HG02970 (cell line): ENCODE measurements at regions not wholly inside any gene's neighbourhood (a gene's known extent, or its start where the extent isn't known, plus 50 kb on each side); places are given as distances from the start of the nearest gene placed in this dataset.
"Not testable (repeated sequence)": the region's sequence is repeated elsewhere in the genome, so short reads cannot be mapped to it uniquely, and the experiment has no call there.

ENCODE experiments used
- ATAC-seq: cut with Tn5 transposase; IDR thresholded peaks from one replicate; pipeline ENCODE4 v1.9.1; 2021; ENCODE audit warnings: mild to moderate bottlenecking, moderate library complexity, moderate number of reproducible peaks; ENCODE audit not compliant: unreplicated experiment, low FRiP score

DNA sequence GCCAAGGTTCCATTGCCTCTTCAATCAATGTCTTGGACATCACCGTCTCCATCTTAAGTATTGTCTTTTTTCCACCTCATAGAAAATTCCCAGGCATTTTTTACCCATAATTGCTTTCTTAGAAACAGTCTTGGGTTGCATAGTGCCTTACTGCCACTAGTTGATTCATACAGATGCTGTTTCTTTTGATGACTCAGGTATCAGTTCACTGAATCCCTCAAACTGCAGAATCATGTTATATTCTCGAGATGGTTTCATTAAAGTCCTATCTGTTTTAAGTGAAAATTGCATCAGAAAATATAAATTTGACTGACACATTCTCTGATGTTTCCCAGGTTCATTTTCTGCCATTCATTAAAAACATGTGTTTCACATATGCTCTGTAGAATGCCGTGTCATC, 1489.1 kb downstream of the BRINP3 start:
- ATAC-seq: no peak

GRCh38 chr1:188991221-188991930, 1486.3 kb downstream of the BRINP3 start:
- ATAC-seq: no peak

- no peak for ATAC-seq
Observed at GRCh38 chr1:189007824-189008223, 1469.8 kb downstream of the BRINP3 start.

GRCh38 chr1:189021577-189021976, 1456.1 kb downstream of the BRINP3 start:
- no peak for ATAC-seq

GRCh38 chr1:189022015-189022414, 1455.6 kb downstream of the BRINP3 start:
- no peak for ATAC-seq

DNA sequence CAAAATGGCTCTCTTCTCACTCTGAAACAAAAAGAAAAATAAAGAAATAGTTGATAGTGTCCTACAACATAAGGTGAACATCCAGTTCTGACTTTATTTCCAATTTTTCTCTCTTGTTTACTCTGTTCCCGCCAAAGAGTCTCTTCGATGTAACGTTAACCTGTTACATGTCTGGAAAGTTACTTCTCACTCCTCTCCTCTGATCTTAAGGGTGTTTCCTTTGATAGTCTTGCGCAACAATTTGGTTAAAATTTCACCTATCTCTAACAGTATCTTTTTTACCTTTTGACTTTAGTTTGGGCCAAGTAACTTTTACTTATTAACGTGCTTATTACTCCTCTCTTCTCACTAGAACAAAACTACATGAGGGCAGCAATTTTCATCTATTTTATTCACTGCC, 1450.2 kb downstream of the BRINP3 start:
- no peak for ATAC-seq

DNA sequence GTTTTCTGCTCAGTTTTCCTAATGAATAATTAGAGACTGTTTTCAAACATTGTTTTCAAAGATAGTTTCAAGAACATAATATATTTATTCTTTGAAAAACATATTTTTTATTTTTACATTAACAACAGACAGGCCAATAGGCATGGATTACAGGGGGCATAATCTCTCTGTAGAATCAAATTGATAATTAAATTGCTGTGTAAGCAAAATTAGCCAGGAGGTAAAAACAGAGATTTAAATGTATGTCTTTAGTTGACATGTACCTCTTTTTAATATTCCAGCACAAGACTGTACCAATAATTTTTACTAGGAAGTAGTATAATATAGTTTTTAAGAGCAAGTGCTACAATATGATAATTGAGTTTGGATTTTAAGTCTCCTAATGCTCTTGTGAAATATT, 1444.5 kb downstream of the BRINP3 start:
- ATAC-seq: no peak

DNA sequence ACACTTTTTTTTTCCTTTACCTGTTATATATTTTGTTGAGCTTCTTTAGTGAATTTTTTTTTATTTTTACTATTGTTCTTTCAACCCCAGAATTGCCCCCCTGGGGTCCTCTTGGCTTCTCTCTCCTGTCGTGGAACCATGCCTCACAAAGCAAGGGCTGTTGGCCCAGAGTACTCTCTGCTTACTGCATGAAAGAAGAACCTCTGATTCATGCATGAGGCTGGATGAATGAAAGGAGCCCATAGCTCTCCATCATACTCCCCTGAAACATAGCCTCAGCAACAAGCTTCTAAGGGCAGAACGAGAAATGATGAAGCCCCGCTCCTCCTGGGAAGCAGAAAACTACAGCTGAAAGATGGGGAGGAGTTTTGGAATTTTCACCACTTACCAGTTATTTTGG, 1441.0 kb downstream of the BRINP3 start:
- ATAC-seq: no peak

DNA sequence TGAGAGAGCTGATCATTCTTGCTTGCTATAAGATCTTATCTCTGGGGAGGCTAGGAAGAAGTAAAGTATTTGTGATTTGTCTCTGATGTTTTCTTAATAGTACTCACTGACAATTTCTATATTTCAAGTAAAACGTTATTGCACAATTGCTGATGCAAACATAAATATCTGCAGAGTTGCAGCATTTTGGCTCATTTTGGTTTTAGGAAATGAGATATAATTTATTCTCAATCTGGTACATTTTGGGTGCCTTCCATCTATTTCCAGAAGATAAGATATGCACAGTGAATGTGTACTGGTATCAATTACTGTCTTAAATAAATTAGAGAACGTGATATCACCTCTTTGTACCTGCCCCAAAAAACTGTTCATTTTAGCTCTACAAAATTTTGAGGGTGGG, 1431.5 kb downstream of the BRINP3 start:
- no peak for ATAC-seq

DNA sequence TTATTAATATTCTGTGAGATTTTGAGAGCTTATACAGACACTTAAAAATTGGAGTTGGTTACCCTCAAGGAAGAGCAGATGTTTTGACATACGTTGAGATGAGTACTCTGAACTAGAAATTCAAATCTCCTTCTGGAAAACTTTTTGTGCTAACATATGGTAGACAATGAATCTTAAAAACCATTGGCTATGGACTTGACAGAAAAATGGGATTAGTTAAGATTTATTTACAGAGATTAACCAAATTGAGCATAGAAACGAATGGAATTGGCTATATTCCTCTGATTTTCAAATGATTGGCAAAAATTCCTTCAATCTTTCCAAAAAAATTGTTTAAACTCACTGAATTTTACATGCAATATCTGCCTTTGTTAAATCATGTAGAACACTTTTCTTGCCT, 1392.9 kb downstream of the BRINP3 start:
- no peak for ATAC-seq

DNA sequence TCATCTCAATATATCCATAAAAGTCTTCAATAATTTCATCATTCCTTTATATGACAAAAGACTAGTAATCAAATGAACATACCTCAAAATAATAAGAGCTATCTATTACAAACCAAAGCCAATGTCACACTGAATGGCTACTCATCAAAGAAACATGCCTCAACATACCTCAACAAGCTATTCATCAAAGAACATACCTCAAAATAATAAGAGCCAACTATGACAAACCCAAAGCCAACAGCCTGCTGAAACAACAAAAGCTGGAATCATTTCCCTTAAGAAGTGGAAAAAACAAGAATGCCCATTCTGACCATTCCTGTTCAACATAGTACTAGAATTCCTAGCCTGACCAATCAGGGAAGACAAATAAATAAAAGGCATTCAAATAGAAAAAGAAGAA, 1373.7 kb downstream of the BRINP3 start:
- no peak for ATAC-seq

GRCh38 chr1:189117072-189117770, 1360.4 kb downstream of the BRINP3 start:
- ATAC-seq: no peak

GRCh38 chr1:189121941-189122340, 1355.7 kb downstream of the BRINP3 start:
- ATAC-seq: no peak

- ATAC-seq: no peak
Observed at GRCh38 chr1:189125694-189126093, 1352.0 kb downstream of the BRINP3 start.

DNA sequence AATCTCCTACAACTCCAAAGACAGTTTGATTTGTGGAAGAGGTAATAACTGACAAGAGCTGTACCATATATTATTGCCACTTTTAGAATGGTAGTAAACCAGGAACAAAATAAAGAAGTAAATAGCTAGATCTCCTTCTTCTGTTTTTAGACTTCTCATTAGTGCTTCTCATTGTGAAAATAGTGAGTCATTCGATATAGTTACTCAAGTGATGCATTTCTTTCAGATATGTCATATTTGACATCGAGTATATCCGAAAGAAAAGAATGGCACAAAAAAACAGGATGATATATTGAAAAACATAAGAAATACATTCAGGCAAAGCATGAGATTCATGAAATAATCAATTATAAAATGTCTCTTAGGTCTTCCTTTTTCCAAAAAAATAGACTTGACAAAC, 1346.1 kb downstream of the BRINP3 start:
- no peak for ATAC-seq

DNA sequence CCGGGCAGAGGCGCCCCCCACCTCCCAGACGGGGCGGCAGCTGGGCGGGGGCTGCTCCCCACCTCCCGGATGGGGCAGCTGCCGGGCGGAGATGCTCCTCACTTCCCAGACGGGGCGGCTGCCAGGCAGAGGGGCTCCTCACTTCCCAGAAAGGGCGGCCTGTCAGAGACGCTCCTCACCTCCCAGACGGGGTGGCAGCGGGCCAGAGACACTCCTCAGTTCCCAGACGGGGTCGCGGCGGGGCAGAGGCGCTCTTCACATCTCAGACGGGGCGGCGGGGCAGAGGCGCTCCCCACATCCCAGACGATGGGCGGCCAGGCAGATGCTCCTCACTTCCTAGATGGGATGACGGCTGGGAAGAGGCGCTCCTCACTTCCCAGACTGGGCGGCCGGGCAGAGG, 1337.9 kb downstream of the BRINP3 start:
- ATAC-seq: not testable (repeated sequence)

GRCh38 chr1:189141056-189141455, 1336.6 kb downstream of the BRINP3 start:
- ATAC-seq: no peak

GRCh38 chr1:189149547-189150375, 1327.9 kb downstream of the BRINP3 start:
- ATAC-seq: no peak

GRCh38 chr1:189150624-189151023, 1327.0 kb downstream of the BRINP3 start:
- ATAC-seq: no peak

DNA sequence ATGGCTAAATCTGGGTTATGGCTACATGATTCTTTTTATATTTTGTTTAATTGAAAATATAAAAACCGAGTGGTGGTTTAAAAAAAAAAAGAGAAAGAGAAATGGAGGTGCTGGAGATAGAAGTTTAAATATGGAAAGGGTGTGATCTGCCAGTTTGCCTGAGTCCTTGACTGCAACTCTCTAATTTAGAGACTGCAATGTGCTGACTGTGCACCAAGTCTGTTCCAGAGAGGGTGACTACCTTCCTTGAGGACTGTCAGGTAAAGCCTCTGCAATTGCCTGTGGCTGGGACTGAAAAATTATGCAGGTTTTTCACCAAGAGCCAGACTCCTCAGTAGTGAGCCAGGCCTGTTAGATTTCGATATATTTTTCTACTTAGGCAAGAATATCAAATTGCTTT, 1326.3 kb downstream of the BRINP3 start:
- no peak for ATAC-seq

DNA sequence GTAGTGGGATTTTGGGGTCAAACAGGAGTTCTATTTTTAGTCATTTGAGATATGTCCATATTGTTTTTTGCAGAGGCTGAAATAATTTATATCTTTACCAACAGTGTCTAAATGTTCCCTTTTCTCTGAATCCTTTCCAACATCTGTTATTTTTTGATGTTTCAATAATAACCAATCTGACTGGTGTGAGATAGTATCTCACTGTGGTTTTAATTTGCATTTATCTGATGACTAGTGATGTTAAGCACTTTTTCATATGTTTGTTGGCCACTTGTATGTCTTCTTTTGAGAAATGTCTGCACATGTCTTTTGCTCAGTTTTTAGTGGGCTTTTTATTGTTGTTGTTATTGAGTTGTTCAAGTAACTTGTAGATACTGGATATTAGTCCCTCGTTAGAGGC, 1325.0 kb downstream of the BRINP3 start:
- ATAC-seq: no peak
